Choroid plexus epithelial cell (primary cell): ENCODE measurements at regions not wholly inside any gene's neighbourhood (a gene's known extent, or its start where the extent isn't known, plus 50 kb on each side); places are given as distances from the start of the nearest gene placed in this dataset.

Source experiments
- DNase-seq: peaks from one replicate; pipeline ENCODE4 v3.0.0-alpha.2; 2010; ENCODE audit warnings: low read depth
- H3K4me3 ChIP-seq: 2 replicates; pipeline ENCODE4 v1.5.1; 2011; ENCODE audit warnings: low read depth, mild to moderate bottlenecking, control low read depth, low read length, moderate library complexity
- CTCF ChIP-seq: conservative IDR thresholded peaks from 2 replicates; pipeline ENCODE4 v1.5.1; 2011; ENCODE audit warnings: low read depth, mild to moderate bottlenecking, control low read depth, inconsistent platforms, low read length, moderate library complexity

GRCh38 chr2:117717072-117717471 lies 97.4 kb upstream of the DDX18 start:
- no peak for DNase-seq
- no peak for TF ChIP-seq CTCF
- no peak overlapping the region for H3K4me3 ChIP-seq

- DNase-seq: no peak
- no peak for TF ChIP-seq CTCF
- H3K4me3 ChIP-seq: no peak overlapping the region
Observed at GRCh38 chr2:117718048-117718447, 96.4 kb upstream of the DDX18 start.

- no peak overlapping the region for H3K4me3 ChIP-seq
- no peak for DNase-seq
- TF ChIP-seq CTCF: no peak
Observed at GRCh38 chr2:117720765-117721164, 93.7 kb upstream of the DDX18 start.

GRCh38 chr2:117723483-117723882 lies 91.0 kb upstream of the DDX18 start:
- DNase-seq: no peak
- no peak overlapping the region for H3K4me3 ChIP-seq
- TF ChIP-seq CTCF: no peak

- TF ChIP-seq CTCF: no peak
- no peak for DNase-seq
- H3K4me3 ChIP-seq: no peak overlapping the region
Observed at GRCh38 chr2:117723888-117724434, 90.5 kb upstream of the DDX18 start.

GRCh38 chr2:117726747-117727146 lies 87.7 kb upstream of the DDX18 start:
- DNase-seq: no peak
- H3K4me3 ChIP-seq: no peak overlapping the region
- TF ChIP-seq CTCF: no peak

GRCh38 chr2:117737846-117738245 lies 76.6 kb upstream of the DDX18 start:
- TF ChIP-seq CTCF: no peak
- no peak for DNase-seq
- no peak overlapping the region for H3K4me3 ChIP-seq
